K562 (cell line): ENCODE measurements at regions not wholly inside any gene's neighbourhood (a gene's known extent, or its start where the extent isn't known, plus 50 kb on each side); places are given as distances from the start of the nearest gene placed in this dataset.

ENCODE experiments used
- ATAC-seq: fragments of 200-7000 bp; cut with Tn5 transposase; 3 replicates; pipeline ENCODE4 v1.9.1; 2020; ENCODE audit warnings: moderate library complexity
- BruUV-seq: library from RNA; stranded (reverse); fragments of 400-500 nt; replicated peaks from 2 replicates; lab custom pipeline; 2021; lab: Mats Ljungman, UMichigan
- CTCF ChIA-PET: fragments of 300-600 bp; formaldehyde crosslinking; extraction: SDS; loops from one replicate; lab custom pipeline; 2021; ENCODE audit warnings: low intra/inter-chr PET ratio; lab: Yijun Ruan, JAX
- POLR2A ChIA-PET: fragments of 300-600, 350-650 bp; sonication (Branson Sonifier 250); formaldehyde crosslinking; extraction: SDS; loops from one replicate; lab custom pipeline; 2021; ENCODE audit warnings: antibody characterized with exemption, inconsistent platforms; lab: Yijun Ruan, JAX
- DNase-seq, 4 experiments: peaks; one replicate each; pipeline versions ENCODE4 v3.0.0 to v3.0.0-alpha.2; 2011 to 2018; ENCODE audit warnings: low spot score in 3 of 4, mixed read lengths in 3 of 4; ENCODE audit errors: extremely low read depth in 1 of 4
- FAIRE-seq: peaks from 2 replicates; lab custom pipeline; 2011; peaks lifted over from hg19 to GRCh38; lab: Jason Lieb, UNC
- H2AFZ ChIP-seq: 2 replicates; pipeline ENCODE4 v1.6.0; 2011; ENCODE audit warnings: low read depth, low read length, control low read depth, inconsistent platforms
- H3K27ac ChIP-seq: fragments of 200-600 bp; 3 replicates; pipeline ENCODE4 v1.8.0; 2011; ENCODE audit warnings: low read depth, mild to moderate bottlenecking, control low read depth, inconsistent platforms, low read length, moderate library complexity, mixed read lengths; ENCODE audit errors: extremely low read depth
- H3K27me3 ChIP-seq, 2 experiments: fragments of 300-600 bp in 1 of 2; 2 replicates in 1 of 2; 3 replicates in 1 of 2; pipeline versions ENCODE4 v1.6.0 to v1.8.0; 2011; ENCODE audit warnings: inconsistent platforms in 2 of 2, low read length in 2 of 2, mild to moderate bottlenecking in 1 of 2, mixed read lengths in 1 of 2, moderate library complexity in 1 of 2; ENCODE audit not compliant: control insufficient read depth in 2 of 2, insufficient read depth in 2 of 2
- H3K36me3 ChIP-seq: fragments of 300-600 bp; 3 replicates; pipeline ENCODE4 v1.8.0; 2011; ENCODE audit warnings: mild to moderate bottlenecking, low read length, inconsistent platforms; ENCODE audit not compliant: control insufficient read depth, insufficient read depth
- H3K4me1 ChIP-seq, 2 experiments: fragments of 200-600 bp in 1 of 2; replicated peaks in 1 of 2; 2 replicates in 1 of 2; 3 replicates in 1 of 2; pipeline versions ENCODE4 v1.5.1 to v1.8.0; 2011; ENCODE audit warnings: inconsistent platforms in 2 of 2, low read length in 2 of 2, mild to moderate bottlenecking in 1 of 2, mixed read lengths in 1 of 2, moderate library complexity in 1 of 2; ENCODE audit not compliant: control insufficient read depth in 2 of 2, insufficient read depth in 2 of 2
- H3K4me2 ChIP-seq: 2 replicates; pipeline ENCODE4 v1.6.1; 2011; ENCODE audit warnings: low read length, control low read depth, inconsistent platforms, mixed read lengths; ENCODE audit not compliant: insufficient read depth
- H3K4me3 ChIP-seq: fragments of 200-600 bp; sonication (generic), shearing (Covaris generic); 2 replicates; pipeline ENCODE4 v1.5.1; 2016; ENCODE audit warnings: control low read depth, inconsistent platforms
- H3K79me2 ChIP-seq: fragments of 200-600 bp; 3 replicates; pipeline ENCODE4 v1.8.0; 2011; ENCODE audit warnings: low read length, inconsistent platforms; ENCODE audit not compliant: control insufficient read depth, insufficient read depth
- H3K9ac ChIP-seq, 2 experiments: 2 replicates each; pipeline versions ENCODE4 v1.6.0 to v1.6.1; 2011; ENCODE audit warnings: low read depth in 2 of 2, low read length in 2 of 2, control low read depth in 1 of 2, inconsistent platforms in 1 of 2, mild to moderate bottlenecking in 1 of 2, mixed read lengths in 1 of 2; ENCODE audit not compliant: insufficient read depth in 1 of 2
- H3K9me1 ChIP-seq: one replicate; pipeline ENCODE4 v1.6.0; 2011; ENCODE audit warnings: inconsistent platforms, mild to moderate bottlenecking, low read length, moderate library complexity; ENCODE audit not compliant: control insufficient read depth, insufficient read depth
- H3K9me3 ChIP-seq: replicated peaks from 2 replicates; pipeline ENCODE4 v1.5.1; 2011; ENCODE audit warnings: low read depth, low read length, inconsistent platforms; ENCODE audit not compliant: control insufficient read depth, insufficient read depth
- H4K20me1 ChIP-seq: replicated peaks from 2 replicates; pipeline ENCODE4 v1.6.1; 2011; ENCODE audit warnings: low read length, inconsistent platforms, mixed read lengths; ENCODE audit not compliant: control insufficient read depth, insufficient read depth
- ASH1L ChIP-seq: fragments of 450-650 bp; IDR thresholded peaks from 2 replicates; pipeline ENCODE4 v1.6.1; 2018; ENCODE audit warnings: borderline replicate concordance, mild to moderate bottlenecking, low read depth; ENCODE audit not compliant: partially characterized antibody
- FOSL1 ChIP-seq: fragments of 200-800 bp; sonication (Bioruptor generic); conservative IDR thresholded peaks from 2 replicates; pipeline ENCODE4 v1.6.1; 2016; ENCODE audit warnings: missing genetic modification characterization, missing compliant biosample characterization
- GTF2B ChIP-seq: IDR thresholded peaks from 2 replicates; pipeline ENCODE4 v1.6.1; 2011; ENCODE audit not compliant: insufficient read length; ENCODE audit errors: extremely low read depth
- HLTF ChIP-seq: fragments of 450-650 bp; IDR thresholded peaks from 2 replicates; pipeline ENCODE4 v1.6.1; 2016
- MAFG ChIP-seq: fragments of 450-650 bp; conservative IDR thresholded peaks from 2 replicates; pipeline ENCODE4 v1.6.1; 2016; ENCODE audit warnings: missing genetic modification characterization, missing compliant biosample characterization
- USF1 ChIP-seq: sonication (generic); formaldehyde crosslinking; IDR thresholded peaks from 2 replicates; pipeline ENCODE4 v1.9.0; 2022; ENCODE audit warnings: mild to moderate bottlenecking, missing genetic modification reagents
- ZNF384 ChIP-seq: IDR thresholded peaks from 2 replicates; pipeline ENCODE4 v1.6.1; 2012; ENCODE audit warnings: low read depth, low read length, improper control_type of control experiment
- WGBS: fragments of 100-300 bp; shearing (Covaris generic); methylation state at CpG from one replicate; pipeline ENCODE4 v1.1.6; 2016; ENCODE audit warnings: low coverage, mixed read lengths; ENCODE audit not compliant: insufficient coverage; ENCODE audit errors: missing lambda C conversion rate; 5-methylcytosine and 5-hydroxymethylcytosine counted together
- in situ Hi-C: fragments of 300-500 bp; cut with MboI; formaldehyde crosslinking; loops from 4 replicates; pipeline ENCODE4 v1.15.0; 2018; ENCODE audit warnings: inconsistent platforms, mixed read lengths
- intact Hi-C: fragments of 100-400 bp; cut with micrococcal nuclease; formaldehyde crosslinking; loops from 2 replicates; pipeline ENCODE4 v1.14.2; 2022
- TF ChIP-seq, protein P1 (sequence below): fragments of 450-650 bp; IDR thresholded peaks from 2 replicates; pipeline ENCODE4 v1.6.1; 2016; ENCODE audit warnings: low read depth
- TF ChIP-seq, protein P2 (sequence below), 3 experiments: fragments of 200-800 bp in 1 of 3; sonication (Bioruptor generic) in 1 of 3; sonication (generic) in 1 of 3; formaldehyde crosslinking in 1 of 3; IDR thresholded peaks; 2 replicates each; pipeline versions ENCODE4 v1.6.1 to v1.8.0; 2016 to 2022; ENCODE audit warnings: mild to moderate bottlenecking in 2 of 3, missing compliant biosample characterization in 2 of 3, missing genetic modification characterization in 2 of 3, missing genetic modification reagents in 1 of 3

- in situ Hi-C loops (no loop called here), intact Hi-C loops (no loop called here)
- BruUV-seq = no TSS peak
- H3K4me1 ChIP-seq = no peaks in the 10 kb centered on the region
- no peak overlapping the region for H2AFZ ChIP-seq
- ChIA-PET CTCF (no interaction called here), POLR2A (interaction anchor here (0.6 kb wide), 1 partner anchor 632 kb away, joined by 3 read pairs; no protein-coding TSS in a partner anchor)
- no peak for TF ChIP-seq GTF2B
- no peak for TF ChIP-seq ZNF384
- no peak for TF ChIP-seq ASH1L
- TF ChIP-seq MAFG (tag) = no peak
- no peak for TF ChIP-seq FOSL1
- no peak for TF ChIP-seq HLTF
- TF ChIP-seq, protein P1, sequence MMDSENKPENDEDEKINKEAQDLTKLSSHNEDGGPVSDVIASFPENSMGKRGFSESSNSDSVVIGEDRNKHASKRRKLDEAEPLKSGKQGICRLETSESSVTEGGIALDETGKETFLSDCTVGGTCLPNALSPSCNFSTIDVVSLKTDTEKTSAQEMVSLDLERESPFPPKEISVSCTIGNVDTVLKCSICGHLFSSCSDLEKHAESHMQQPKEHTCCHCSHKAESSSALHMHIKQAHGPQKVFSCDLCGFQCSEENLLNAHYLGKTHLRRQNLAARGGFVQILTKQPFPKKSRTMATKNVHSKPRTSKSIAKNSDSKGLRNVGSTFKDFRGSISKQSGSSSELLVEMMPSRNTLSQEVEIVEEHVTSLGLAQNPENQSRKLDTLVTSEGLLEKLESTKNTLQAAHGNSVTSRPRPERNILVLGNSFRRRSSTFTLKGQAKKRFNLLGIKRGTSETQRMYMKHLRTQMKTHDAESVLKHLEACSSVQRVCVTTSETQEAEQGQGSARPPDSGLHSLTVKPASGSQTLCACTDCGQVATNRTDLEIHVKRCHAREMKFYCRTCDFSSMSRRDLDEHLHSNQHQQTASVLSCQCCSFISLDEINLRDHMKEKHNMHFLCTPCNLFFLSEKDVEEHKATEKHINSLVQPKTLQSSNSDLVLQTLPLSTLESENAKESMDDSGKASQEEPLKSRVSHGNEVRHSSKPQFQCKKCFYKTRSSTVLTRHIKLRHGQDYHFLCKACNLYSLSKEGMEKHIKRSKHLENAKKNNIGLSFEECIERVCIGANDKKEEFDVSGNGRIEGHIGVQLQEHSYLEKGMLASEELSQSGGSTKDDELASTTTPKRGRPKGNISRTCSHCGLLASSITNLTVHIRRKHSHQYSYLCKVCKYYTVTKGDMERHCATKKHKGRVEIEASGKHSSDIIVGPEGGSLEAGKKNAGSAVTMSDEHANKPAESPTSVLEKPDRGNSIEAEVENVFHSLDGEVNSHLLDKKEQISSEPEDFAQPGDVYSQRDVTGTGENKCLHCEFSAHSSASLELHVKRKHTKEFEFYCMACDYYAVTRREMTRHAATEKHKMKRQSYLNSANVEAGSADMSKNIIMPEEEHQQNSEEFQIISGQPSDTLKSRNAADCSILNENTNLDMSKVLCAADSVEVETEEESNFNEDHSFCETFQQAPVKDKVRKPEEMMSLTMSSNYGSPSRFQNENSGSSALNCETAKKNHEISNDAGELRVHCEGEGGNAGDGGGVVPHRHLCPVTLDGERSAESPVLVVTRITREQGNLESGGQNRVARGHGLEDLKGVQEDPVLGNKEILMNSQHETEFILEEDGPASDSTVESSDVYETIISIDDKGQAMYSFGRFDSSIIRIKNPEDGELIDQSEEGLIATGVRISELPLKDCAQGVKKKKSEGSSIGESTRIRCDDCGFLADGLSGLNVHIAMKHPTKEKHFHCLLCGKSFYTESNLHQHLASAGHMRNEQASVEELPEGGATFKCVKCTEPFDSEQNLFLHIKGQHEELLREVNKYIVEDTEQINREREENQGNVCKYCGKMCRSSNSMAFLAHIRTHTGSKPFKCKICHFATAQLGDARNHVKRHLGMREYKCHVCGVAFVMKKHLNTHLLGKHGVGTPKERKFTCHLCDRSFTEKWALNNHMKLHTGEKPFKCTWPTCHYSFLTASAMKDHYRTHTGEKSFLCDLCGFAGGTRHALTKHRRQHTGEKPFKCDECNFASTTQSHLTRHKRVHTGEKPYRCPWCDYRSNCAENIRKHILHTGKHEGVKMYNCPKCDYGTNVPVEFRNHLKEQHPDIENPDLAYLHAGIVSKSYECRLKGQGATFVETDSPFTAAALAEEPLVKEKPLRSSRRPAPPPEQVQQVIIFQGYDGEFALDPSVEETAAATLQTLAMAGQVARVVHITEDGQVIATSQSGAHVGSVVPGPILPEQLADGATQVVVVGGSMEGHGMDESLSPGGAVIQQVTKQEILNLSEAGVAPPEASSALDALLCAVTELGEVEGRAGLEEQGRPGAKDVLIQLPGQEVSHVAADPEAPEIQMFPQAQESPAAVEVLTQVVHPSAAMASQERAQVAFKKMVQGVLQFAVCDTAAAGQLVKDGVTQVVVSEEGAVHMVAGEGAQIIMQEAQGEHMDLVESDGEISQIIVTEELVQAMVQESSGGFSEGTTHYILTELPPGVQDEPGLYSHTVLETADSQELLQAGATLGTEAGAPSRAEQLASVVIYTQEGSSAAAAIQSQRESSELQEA = no peak
- TF ChIP-seq, protein P2, sequence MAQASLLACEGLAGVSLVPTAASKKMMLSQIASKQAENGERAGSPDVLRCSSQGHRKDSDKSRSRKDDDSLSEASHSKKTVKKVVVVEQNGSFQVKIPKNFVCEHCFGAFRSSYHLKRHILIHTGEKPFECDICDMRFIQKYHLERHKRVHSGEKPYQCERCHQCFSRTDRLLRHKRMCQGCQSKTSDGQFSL (CRISPR knock-in tag; IDR thresholded peaks at IDR 0.05) = no peak
- TF ChIP-seq, protein P2 (tag; IDR thresholded peaks at IDR 0.05) = no peak
- no peak for TF ChIP-seq USF1 (CRISPR knock-in tag)
- no peaks in the 10 kb centered on the region for H3K36me3 ChIP-seq
- H3K9ac ChIP-seq = no peak overlapping the region
- no peak overlapping the region for H3K4me2 ChIP-seq
- H4K20me1 ChIP-seq = no peaks in the 10 kb centered on the region
- FAIRE-seq = no peak
- no peak overlapping the region for H3K27ac ChIP-seq
- 0% methylated on average over 2 of the region's 2 CpGs for WGBS
- H3K9me1 ChIP-seq = no peaks in the 10 kb centered on the region
- H3K27me3 ChIP-seq = no peaks in the 10 kb centered on the region
- no peaks in the 10 kb centered on the region for H3K9me3 ChIP-seq
- DNase-seq = no peak
- ATAC-seq = no peak
- H3K4me3 ChIP-seq = no peak overlapping the region
- H3K79me2 ChIP-seq = no peaks in the 10 kb centered on the region
These were observed 1308.0 kb downstream of the ROBO1 start for GRCh38 chr3:78459796-78460195.
